SIG-M5 treated with dmso at 0.1 percent for 504 hours (cell line): ENCODE measurements at regions not wholly inside any gene's neighbourhood (a gene's known extent, or its start where the extent isn't known, plus 50 kb on each side); places are given as distances from the start of the nearest gene placed in this dataset.
"Not testable (repeated sequence)": the region's sequence is repeated elsewhere in the genome, so short reads cannot be mapped to it uniquely, and the experiment has no call there.

Experiments
- DNase-seq: peaks from one replicate; lab custom pipeline; 2025; ENCODE audit not compliant: unreplicated experiment; lab: John Stamatoyannopoulos, UW

- peak; percentile 75 for DNase-seq
These were observed 104.0 kb upstream of the PPM1J start for GRCh38 chr1:112818990-112819689.

GRCh38 chr1:112817555-112818373, 102.6 kb upstream of the PPM1J start:
- no peak for DNase-seq

- DNase-seq, result no peak
These were observed 100.2 kb upstream of the PPM1J start for GRCh38 chr1:112815376-112815775.

GRCh38 chr1:112814645-112815044, 99.5 kb upstream of the PPM1J start:
- not testable (repeated sequence) for DNase-seq

GRCh38 chr1:112808861-112809684, 93.9 kb upstream of the PPM1J start:
- peak; percentile 50 for DNase-seq

- no peak for DNase-seq
These were observed 92.9 kb upstream of the PPM1J start for GRCh38 chr1:112807999-112808398.

GRCh38 chr1:112807117-112807516, 92.0 kb upstream of the PPM1J start:
- DNase-seq, result no peak

- no peak for DNase-seq
These were observed 91.0 kb upstream of the PPM1J start for GRCh38 chr1:112806090-112806642.

- DNase-seq, result no peak
These were observed 90.2 kb upstream of the PPM1J start for GRCh38 chr1:112805155-112805853.

GRCh38 chr1:112803906-112804762, 89.0 kb upstream of the PPM1J start:
- peak; percentile 36 for DNase-seq

- no peak for DNase-seq
These were observed 85.2 kb upstream of the PPM1J start for GRCh38 chr1:112800289-112800688.

- no peak for DNase-seq
These were observed 83.2 kb upstream of the PPM1J start for GRCh38 chr1:112798292-112798691.

- no peak for DNase-seq
These were observed 82.1 kb upstream of the PPM1J start for GRCh38 chr1:112797224-112797623.

- no peak for DNase-seq
These were observed 79.6 kb upstream of the PPM1J start for GRCh38 chr1:112794654-112795239.

- DNase-seq, result no peak
These were observed 78.8 kb upstream of the PPM1J start for GRCh38 chr1:112793631-112794565.

GRCh38 chr1:112791723-112792104, 76.6 kb upstream of the PPM1J start:
- no peak for DNase-seq

- DNase-seq, result no peak
These were observed 76.0 kb upstream of the PPM1J start for GRCh38 chr1:112790920-112791722.
